Calu3 (cell line): ENCODE measurements at regions not wholly inside any gene's neighbourhood (a gene's known extent, or its start where the extent isn't known, plus 50 kb on each side); places are given as distances from the start of the nearest gene placed in this dataset.

ENCODE experiments used
- BruUV-seq: library from RNA; stranded (reverse); fragments of 400-500 nt; replicated peaks from 2 replicates; lab custom pipeline; 2021; lab: Mats Ljungman, UMichigan
- CTCF ChIA-PET: fragments of 300-600 bp; sonication (Branson Sonifier 250); formaldehyde crosslinking; loops from one replicate; lab custom pipeline; 2022; ENCODE audit warnings: antibody characterized with exemption; lab: Charles Lee
- DNase-seq: peaks from one replicate; pipeline ENCODE4 v3.0.0; 2022
- H3K27ac Mint-ChIP-seq: one replicate; pipeline ENCODE4 v1.8.0; 2022; ENCODE audit warnings: mixed read lengths; ENCODE audit not compliant: unreplicated experiment
- H3K27me3 Mint-ChIP-seq: one replicate; pipeline ENCODE4 v1.8.0; 2022; ENCODE audit warnings: mixed read lengths; ENCODE audit not compliant: unreplicated experiment
- H3K36me3 Mint-ChIP-seq: one replicate; pipeline ENCODE4 v1.8.0; 2022; ENCODE audit warnings: mild to moderate bottlenecking, moderate library complexity, mixed read lengths; ENCODE audit not compliant: insufficient read depth, unreplicated experiment
- H3K4me1 Mint-ChIP-seq: one replicate; pipeline ENCODE4 v1.8.0; 2022; ENCODE audit warnings: mild to moderate bottlenecking, low read depth, mixed read lengths; ENCODE audit not compliant: unreplicated experiment
- H3K4me3 Mint-ChIP-seq: one replicate; pipeline ENCODE4 v1.8.0; 2022; ENCODE audit warnings: mild to moderate bottlenecking, low read depth, moderate library complexity, mixed read lengths; ENCODE audit not compliant: unreplicated experiment
- H3K9me3 Mint-ChIP-seq: one replicate; pipeline ENCODE4 v1.8.0; 2022; ENCODE audit warnings: low read depth, mixed read lengths; ENCODE audit not compliant: unreplicated experiment
- intact Hi-C: fragments of 100-400 bp; cut with micrococcal nuclease; formaldehyde crosslinking; loops from one replicate; pipeline ENCODE4 v1.10.0; 2022; ENCODE audit not compliant: unreplicated experiment
- TF ChIP-seq, protein P1 (sequence below): fragments of 200-600 bp; IDR thresholded peaks from one replicate; pipeline ENCODE4 v1.8.0; 2022; ENCODE audit warnings: antibody characterized with exemption; ENCODE audit not compliant: unreplicated experiment

DNA sequence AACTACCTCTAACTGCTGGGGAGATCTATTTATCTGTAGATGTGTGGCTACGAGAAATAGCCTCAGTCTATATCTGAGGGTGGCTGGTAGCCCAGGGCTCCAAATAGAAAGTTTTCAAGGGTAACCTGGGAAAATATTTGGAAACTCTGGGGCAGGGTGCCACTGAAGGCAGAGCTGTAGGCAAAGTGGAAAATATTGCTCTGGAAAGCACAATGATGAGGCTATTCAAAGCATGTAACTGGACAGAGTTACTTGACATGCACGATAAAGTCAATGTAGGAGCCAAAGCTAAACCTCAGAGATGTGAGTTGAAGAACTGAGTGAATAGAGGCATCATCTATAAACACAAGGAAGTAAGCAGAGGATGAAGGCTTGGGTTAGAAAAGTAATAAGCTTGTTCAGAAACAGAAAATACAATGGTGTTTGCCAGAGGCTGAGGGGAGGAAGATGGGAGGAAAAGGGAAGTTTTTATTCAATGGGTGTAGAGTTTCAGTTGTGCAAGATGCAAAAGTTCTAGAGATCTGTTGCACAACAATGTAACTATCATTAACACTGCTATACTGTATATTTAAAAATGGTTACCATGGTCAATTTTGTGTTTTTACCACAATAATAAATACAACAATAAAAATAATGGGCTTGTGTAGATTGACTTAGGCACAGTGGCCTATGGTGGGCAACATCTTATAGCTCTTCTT is 171.6 kb downstream of the MBD2 start:
- H3K36me3 Mint-ChIP-seq, result no peaks in the 10 kb centered on the region
- CTCF ChIA-PET, result no interaction called here
- no peak overlapping the region for H3K27ac Mint-ChIP-seq
- intact Hi-C loops, result no loop called here
- BruUV-seq, result no TSS peak
- peaks cover under 1% of the 10 kb centered on the region for H3K27me3 Mint-ChIP-seq
- DNase-seq, result no peak
- peaks cover 2% of the 10 kb centered on the region for H3K9me3 Mint-ChIP-seq
- no peak overlapping the region for H3K4me3 Mint-ChIP-seq
- TF ChIP-seq, protein P1, sequence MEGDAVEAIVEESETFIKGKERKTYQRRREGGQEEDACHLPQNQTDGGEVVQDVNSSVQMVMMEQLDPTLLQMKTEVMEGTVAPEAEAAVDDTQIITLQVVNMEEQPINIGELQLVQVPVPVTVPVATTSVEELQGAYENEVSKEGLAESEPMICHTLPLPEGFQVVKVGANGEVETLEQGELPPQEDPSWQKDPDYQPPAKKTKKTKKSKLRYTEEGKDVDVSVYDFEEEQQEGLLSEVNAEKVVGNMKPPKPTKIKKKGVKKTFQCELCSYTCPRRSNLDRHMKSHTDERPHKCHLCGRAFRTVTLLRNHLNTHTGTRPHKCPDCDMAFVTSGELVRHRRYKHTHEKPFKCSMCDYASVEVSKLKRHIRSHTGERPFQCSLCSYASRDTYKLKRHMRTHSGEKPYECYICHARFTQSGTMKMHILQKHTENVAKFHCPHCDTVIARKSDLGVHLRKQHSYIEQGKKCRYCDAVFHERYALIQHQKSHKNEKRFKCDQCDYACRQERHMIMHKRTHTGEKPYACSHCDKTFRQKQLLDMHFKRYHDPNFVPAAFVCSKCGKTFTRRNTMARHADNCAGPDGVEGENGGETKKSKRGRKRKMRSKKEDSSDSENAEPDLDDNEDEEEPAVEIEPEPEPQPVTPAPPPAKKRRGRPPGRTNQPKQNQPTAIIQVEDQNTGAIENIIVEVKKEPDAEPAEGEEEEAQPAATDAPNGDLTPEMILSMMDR, result no peak
- peaks cover 13% of the 10 kb centered on the region for H3K4me1 Mint-ChIP-seq

DNA sequence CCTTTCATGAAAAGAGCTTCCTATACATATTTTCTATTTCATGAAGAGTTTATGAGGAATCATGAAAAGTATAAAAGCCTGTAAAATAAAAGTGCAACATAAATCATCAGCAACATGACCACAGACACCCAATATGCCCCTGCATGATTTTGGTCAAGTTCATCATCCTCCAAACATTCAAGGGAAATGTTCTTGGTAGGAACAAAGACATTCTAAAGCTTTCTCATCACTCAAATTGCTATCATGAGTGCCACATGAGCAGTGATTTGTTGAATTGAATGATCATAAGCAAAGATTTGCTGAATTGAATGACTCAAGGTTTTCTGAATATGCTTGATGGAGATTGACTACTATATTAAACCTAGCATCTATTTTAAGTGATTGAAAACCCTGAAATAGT is 172.2 kb downstream of the MBD2 start:
- no peak overlapping the region for H3K27ac Mint-ChIP-seq
- CTCF ChIA-PET, result no interaction called here
- H3K9me3 Mint-ChIP-seq, result peaks cover 2% of the 10 kb centered on the region
- DNase-seq, result no peak
- TF ChIP-seq, protein P1, result no peak
- no TSS peak for BruUV-seq
- no peak overlapping the region for H3K4me3 Mint-ChIP-seq
- no peaks in the 10 kb centered on the region for H3K36me3 Mint-ChIP-seq
- no peaks in the 10 kb centered on the region for H3K27me3 Mint-ChIP-seq
- intact Hi-C loops, result no loop called here
- peaks cover 13% of the 10 kb centered on the region for H3K4me1 Mint-ChIP-seq

DNA sequence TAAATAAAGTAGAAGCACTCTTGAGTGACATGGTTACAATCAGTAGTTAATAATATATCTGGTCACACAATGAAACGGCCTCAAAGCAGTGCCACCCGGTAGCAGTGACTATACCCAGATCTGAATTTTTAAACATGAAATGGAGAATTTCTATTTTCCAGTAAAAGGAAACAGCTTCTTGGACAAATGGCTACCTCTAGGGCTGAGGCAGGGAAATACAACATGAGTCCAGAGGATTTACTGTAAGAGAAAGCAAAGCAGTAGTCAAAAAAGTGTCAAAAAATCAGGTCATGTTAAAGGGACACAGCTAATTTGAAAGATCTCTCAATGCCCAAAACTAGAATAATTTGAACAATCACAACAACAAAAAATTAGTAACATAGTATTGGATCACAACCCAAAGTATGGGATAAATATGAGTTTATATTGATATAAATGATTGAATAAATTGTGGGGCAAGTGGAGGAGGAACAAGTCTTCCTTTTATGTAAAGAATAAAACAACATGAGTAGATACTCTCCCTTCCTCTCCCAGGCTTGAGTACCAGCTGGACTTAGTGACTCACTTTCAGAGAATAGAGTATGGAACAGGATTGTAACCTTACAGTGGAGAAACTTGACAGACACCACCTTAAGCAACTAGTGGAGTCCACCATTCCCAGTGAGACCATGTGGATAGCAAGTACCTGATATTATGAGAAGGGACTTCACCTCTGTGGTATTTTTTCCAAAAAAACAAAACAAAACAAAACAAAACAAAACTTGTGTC is 180.8 kb downstream of the MBD2 start:
- DNase-seq, result no peak
- Mint-ChIP-seq H3K4me1 (no peaks in the 10 kb centered on the region), H3K27me3 (no peaks in the 10 kb centered on the region), H3K9me3 (peaks cover 7% of the 10 kb centered on the region), H3K27ac (no peak overlapping the region), H3K36me3 (no peaks in the 10 kb centered on the region), H3K4me3 (no peak overlapping the region)
- intact Hi-C loops, result no loop called here
- TF ChIP-seq, protein P1, result no peak
- CTCF ChIA-PET, result no interaction called here
- BruUV-seq, result no TSS peak

DNA sequence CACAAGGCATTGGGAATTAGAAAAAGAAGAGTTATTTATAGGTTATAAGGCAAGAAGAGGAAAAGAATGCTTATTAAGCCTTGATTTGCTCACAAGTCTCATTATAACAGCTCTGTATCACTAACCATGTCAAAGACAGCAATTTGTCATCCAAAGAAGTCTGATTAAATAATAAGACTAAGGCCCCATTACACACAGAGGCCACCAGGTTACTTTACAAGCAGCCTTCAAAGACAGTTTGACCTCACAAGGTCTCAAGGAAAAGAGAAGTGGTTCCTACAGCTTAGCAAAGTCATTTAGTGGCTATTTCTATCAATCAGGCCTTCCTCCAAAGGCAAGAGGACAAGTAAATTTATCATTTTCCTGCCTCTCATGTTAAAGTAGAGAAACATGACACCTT is 188.5 kb downstream of the MBD2 start:
- Mint-ChIP-seq H3K9me3 (peaks cover 8% of the 10 kb centered on the region), H3K27ac (no peak overlapping the region), H3K4me3 (no peak overlapping the region), H3K4me1 (no peaks in the 10 kb centered on the region), H3K36me3 (no peaks in the 10 kb centered on the region), H3K27me3 (no peaks in the 10 kb centered on the region)
- CTCF ChIA-PET, result interaction anchor here (0.8 kb wide), 1 partner anchor 14 kb away, joined by 3 read pairs; no protein-coding TSS in a partner anchor
- DNase-seq, result no peak
- BruUV-seq, result no TSS peak
- TF ChIP-seq, protein P1, result no peak
- intact Hi-C loops, result no loop called here
